DMS153 treated with DMSO at 0.1 percent for 48 hours (cell line): ENCODE measurements at regions not wholly inside any gene's neighbourhood (a gene's known extent, or its start where the extent isn't known, plus 50 kb on each side); places are given as distances from the start of the nearest gene placed in this dataset.
"Not testable (repeated sequence)": the region's sequence is repeated elsewhere in the genome, so short reads cannot be mapped to it uniquely, and the experiment has no call there.

Experiments used
- DNase-seq: peaks from one replicate; lab custom pipeline; 2025; ENCODE audit not compliant: unreplicated experiment; lab: John Stamatoyannopoulos, UW

DNA sequence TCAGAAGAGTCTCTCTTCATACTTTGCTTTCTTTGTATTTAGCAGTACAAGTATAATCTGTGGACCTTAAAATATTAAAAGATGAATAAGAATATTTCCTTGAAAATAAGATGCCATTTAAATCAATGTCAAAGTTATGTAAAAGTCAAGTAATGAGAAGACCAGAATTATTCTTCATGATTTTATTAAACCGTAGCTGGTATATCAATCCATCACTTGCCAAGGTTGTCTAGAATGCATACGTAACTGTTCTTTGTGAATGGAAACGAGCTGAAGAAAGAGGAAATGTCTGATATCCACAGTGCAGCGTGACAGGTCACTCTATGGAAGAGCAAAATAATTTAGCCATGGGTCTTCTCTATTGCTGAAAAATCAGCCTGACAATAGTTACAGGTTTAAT, 488.7 kb upstream of the CCNG1 start:
- no peak for DNase-seq

DNA sequence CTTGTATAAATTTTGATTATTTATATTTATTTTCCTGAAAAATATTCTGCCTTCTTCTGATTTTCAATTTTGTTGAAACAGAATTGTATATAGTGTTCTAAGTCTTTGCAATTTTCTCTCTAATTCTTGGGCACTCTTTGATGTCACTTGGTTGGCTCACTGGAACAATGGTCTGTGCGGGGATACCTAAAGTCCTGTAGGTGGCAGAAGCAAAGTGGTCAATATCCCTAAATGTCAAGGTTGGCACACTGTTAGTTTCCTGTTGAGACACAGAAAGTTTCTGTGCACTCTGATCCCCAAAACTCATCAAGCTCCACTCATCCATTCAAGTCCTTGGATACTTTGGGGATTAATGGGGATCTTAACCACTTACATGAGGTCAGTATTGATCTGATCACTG, 480.8 kb upstream of the CCNG1 start:
- DNase-seq = no peak

DNA sequence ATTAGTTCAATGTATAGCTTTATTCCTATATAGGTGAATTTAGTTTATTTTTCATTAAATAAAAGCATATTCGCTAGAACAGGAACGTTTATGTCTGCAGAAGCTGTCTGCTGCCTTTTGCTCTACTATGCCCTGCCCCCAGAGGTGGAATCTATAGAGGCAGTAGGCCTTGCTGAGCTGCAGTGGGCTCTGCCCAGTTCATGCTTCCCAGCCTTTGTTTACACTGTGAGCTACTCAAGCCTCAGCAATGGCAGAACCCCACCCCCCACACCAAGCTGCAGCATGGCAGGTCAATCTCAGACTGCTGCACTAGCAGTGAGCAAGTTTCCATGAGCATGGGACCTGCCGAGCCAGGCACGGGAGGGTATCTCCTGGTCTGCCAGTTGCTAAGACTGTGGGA, 473.3 kb upstream of the CCNG1 start:
- DNase-seq = not testable (repeated sequence)

- no peak for DNase-seq
These were observed 447.3 kb upstream of the CCNG1 start for GRCh38 chr5:162990063-162990462.

DNA sequence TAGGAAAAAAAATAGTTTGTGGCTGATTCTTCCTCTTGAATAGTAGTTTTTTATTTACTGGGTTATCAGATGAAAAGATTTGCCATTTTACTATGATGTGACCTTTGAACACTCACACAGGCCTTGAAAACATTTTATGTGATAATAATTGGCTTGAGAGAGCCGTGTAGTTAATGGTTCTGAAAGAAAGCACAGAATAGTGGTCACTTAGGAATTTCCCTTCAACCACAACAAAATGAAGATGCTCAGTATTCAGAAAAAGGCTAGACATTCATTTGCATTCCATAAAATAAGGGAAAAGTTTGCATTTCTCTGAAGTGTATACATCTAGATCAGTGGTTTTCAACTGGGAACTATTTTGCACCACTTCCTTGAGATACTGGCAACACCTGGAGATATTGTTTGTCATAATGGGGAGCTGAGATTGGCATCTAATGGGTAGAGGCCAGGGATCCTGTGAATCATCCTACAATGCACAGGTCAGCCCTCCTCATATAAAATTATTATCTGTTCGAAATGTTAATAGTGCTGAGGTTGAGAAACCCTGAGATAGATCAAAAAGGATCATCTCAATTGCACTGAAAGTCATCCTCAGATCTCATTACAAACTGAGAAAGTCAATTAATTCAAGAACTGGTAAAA, 446.4 kb upstream of the CCNG1 start:
- no peak for DNase-seq

- DNase-seq = no peak
These were observed 441.8 kb upstream of the CCNG1 start for GRCh38 chr5:162995568-162995967.

DNA sequence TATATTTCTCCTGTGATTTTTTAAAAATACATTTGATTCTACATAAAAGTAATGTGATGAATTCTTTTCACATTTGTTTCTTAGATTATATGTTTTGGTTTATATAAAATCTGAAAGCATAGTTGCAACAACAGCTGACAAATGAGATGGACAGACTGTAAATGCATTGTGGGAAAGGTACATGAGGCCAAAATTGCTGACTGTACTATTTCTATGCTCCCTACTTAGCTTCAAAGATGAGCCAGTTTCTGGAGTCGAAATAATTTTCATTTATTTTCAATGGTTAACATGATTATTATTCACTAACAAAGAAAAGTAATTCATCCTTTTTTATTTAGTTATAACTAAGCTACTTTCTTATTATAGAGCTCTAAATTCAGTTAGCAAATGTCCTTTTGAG, 441.3 kb upstream of the CCNG1 start:
- no peak for DNase-seq

DNA sequence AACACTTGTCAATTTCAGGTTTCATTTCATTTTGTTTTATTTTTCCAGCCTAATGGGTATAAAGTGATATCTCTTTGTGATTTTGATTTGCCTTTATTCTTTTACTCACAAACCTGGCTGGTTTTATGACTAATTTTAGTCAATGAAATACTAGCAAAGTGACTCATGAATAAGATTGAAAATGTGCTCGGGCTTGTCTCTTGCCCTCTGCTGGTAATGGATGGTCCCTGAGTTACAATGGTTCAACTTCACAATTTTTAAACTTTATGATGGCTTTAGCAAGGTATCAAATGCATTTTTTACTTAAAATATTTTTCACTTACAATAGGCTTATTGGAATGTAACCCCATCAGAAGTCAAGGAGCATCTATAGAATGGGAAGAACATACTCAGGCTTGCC, 431.4 kb upstream of the CCNG1 start:
- no peak for DNase-seq

DNA sequence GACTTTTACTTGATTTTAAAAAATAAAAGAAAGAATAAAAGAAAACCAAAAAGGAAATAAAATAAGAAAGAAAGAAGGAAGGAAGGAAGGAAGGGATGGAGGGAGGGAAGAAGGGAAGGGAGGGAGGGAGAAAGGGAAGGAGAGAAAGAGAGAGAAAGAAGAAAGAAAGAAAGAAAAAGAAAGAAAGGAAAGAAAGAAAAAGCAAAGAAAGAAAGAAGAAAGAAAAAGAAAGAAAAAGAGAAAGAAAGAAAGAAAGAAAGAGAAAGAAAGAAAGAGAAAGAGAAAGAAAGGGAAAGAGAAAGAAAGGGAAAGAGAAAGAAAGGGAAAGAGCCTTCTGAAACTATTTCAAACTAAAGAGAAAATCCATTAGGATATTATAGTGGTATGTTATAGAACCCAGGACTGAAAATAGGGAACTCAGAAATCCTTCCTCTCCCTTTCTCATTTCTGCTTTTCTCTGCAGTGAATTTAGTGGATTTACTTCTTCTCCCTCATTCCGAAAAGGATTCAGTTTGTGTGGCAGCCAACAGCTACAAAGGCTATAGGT, 414.7 kb upstream of the CCNG1 start:
- no peak for DNase-seq

DNA sequence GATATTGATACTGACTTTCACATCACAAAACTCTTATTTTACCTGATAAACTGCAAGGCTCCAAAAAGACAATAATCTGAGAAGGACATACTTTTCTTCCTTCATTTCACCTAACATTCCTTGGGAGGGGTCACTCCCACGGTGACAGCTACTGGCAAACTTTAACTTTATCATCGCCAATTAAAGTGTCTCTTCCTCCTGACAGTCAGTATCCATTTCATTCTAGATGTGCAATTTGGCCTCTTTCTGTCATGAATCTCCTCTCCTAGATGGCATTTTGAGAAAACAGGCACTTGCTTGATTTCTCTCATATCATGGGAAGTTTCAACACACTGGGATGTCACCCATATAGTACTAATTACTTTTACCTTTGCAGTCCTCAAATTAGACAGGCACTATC, 413.5 kb upstream of the CCNG1 start:
- no peak for DNase-seq

- no peak for DNase-seq
These were observed 412.5 kb upstream of the CCNG1 start for GRCh38 chr5:163024936-163025335.

- DNase-seq = no peak
These were observed 403.7 kb upstream of the CCNG1 start for GRCh38 chr5:163033656-163034055.

GRCh38 chr5:163041254-163041653, 396.1 kb upstream of the CCNG1 start:
- no peak for DNase-seq

DNA sequence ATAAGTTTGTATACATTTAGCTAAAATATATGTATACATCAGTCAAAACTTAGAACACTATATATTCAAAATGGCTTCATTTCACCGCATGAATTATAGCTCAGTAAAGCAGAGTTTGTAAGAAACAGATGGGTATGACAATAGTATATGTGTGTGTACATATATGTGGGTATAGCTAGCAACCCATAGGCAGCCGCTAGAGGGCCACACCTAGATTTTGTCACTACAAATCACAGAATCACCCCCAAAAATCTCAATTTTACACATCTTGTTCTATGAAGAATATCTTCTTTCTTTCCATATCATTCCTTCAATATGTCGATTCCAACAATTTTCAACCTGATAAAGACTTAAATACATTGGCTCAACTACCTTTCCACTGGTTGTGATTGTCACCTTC, 357.8 kb upstream of the CCNG1 start:
- DNase-seq = no peak

GRCh38 chr5:163089230-163089629, 348.2 kb upstream of the CCNG1 start:
- DNase-seq = no peak

DNA sequence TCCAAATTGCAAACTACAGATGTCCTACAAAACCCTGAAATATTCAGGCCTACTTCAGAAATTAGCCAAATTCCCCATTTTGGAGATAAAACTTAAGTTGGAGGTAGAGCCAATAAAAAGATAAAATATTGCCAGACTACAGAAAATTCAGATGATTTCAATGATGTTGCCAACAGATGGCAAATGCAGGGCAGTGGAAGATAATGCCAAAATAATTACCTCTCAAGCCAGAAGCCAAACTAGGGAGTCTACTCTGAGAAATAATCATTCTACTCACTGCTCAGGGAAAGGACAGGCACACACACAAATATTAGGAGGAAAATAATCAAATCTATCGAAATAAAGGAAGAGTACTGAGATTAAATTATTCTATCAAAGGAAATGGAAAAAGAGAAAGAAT, 347.5 kb upstream of the CCNG1 start:
- DNase-seq = no peak

DNA sequence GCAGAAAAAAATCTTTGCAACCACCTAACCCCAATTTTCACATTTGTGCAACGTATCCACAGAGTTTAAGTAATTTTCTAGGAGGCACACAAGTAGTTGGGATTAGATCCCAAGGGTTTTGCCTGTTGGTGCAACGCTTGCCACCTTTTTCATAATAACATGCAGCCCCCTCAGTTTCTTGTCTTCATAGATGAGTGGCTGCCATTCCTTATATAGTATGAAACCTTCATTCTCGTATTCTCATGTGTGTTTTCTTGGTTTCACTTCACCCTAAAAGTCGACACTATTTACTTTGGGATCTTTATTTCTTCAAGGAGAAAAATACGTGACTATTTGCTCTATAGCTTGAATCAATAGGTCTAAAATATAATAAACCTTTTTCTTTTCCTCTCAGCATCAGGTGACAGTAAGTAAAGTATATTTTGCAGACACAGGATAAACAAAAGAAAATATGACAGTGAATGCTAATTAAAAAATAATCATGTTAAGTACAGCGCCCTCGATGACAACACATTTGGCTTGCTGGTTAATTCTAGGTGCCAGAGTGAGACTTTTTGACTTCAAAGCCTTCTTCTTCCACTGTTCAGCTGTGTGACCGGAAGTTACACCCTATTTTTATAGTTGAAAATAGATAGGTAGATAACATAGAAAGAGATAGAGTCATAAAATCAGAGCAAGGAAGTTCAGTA, 342.8 kb upstream of the CCNG1 start:
- no peak for DNase-seq

DNA sequence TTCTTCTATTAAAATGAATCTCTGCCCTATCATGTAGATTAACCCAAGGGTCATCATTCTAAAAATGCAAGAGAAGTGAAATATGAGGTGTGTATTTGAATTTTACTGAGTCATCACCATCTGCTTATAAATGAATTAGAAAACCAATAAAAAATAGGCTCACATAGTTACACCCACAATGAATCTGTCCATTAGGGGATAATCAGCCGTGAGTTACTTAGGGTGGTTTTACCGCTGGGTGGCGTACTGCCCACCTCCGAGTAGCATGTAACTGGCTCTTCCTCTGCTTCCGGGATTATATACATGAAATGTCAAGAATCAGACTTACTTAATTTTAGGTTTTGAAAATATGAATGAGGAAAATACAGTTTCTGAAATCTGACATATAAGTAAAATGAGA, 332.9 kb upstream of the CCNG1 start:
- no peak for DNase-seq

DNA sequence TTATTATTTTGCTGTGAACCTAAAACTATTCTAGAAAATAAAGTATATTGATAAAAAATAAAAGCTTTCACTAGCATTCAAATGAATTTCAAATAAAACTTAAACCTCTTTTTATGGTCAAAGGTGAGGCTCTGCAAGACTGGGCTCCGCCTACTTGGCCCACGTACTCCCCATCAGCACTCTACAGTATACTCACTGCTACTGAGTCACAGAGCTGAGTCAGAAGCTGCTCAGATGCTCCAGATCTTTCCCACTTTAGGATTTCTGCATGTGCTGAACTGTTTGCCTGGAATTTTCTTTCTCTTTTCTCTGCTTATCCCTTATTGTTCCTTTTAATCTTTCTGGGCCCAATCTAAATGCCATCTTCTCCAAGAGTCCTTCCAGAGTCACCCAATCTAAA, 331.9 kb upstream of the CCNG1 start:
- DNase-seq = no peak

DNA sequence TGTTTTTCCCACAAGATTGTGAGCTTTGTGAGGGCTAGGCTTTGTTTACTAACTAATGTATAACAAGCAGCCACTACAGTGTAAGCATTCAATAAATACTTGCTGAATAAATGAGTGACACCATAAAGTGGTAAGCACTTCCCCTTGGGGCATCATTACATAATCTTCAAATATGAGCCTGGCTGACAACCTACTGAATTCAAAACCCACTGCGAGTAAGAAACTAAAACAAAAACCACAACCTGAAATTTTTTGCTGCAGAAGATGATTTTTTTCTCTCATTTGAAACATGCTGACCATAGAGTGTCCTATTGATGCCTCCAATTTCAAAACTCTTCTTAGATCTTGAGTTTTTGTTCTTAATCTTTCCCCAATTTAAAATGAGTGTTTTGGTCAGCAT, 331.3 kb upstream of the CCNG1 start:
- DNase-seq = no peak

- DNase-seq = no peak
These were observed 329.0 kb upstream of the CCNG1 start for GRCh38 chr5:163108351-163108750.

GRCh38 chr5:163115011-163115410, 322.4 kb upstream of the CCNG1 start:
- no peak for DNase-seq

DNA sequence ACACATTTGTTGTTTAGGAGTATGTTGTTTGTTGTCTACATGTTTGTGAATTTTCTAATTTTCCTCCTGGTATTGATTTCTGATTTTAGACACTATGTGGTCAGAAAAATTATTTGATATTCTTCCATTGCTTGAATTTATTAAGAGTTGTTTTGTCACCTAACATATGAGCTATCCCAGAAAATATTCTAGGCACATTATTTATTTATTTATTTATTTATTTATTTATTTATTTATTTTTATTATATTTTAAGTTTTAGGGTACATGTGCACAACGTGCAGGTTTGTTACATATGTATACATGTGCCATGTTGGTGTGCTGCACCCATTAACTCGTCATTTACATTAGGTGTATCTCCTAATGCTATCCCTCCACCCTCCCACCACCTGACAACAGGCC, 320.8 kb upstream of the CCNG1 start:
- not testable (repeated sequence) for DNase-seq
